ENCODE measurements at regions not wholly inside any gene's neighbourhood (a gene's known extent, or its start where the extent isn't known, plus 50 kb on each side); places are given as distances from the start of the nearest gene placed in this dataset.

GRCh38 chr12:127257366-127257935, 1009.5 kb upstream of the TMEM132C start:
- no peaks in the 10 kb centered on the region for H3K9me3 ChIP-seq (ENCODE audit: control insufficient read depth, insufficient read depth, low read length)
- no peaks in the 10 kb centered on the region for H3K36me3 ChIP-seq (ENCODE audit: insufficient read depth, low read length)
- H3K9ac ChIP-seq (ENCODE audit: low read depth, low read length): no peak overlapping the region
- H3K4me1 ChIP-seq (ENCODE audit: insufficient read depth, low read length): no peaks in the 10 kb centered on the region

GRCh38 chr12:127260531-127260930, 1006.4 kb upstream of the TMEM132C start:
- Histone ChIP-seq H3K9me3 (ENCODE audit: control insufficient read depth, insufficient read depth, low read length) (no peaks in the 10 kb centered on the region), H3K4me1 (ENCODE audit: insufficient read depth, low read length) (no peaks in the 10 kb centered on the region), H3K9ac (ENCODE audit: low read depth, low read length) (no peak overlapping the region), H3K36me3 (ENCODE audit: insufficient read depth, low read length) (no peaks in the 10 kb centered on the region)

GRCh38 chr12:127260999-127261398, 1006.0 kb upstream of the TMEM132C start:
- Histone ChIP-seq H3K9me3 (ENCODE audit: control insufficient read depth, insufficient read depth, low read length) (no peaks in the 10 kb centered on the region), H3K9ac (ENCODE audit: low read depth, low read length) (no peak overlapping the region), H3K4me1 (ENCODE audit: insufficient read depth, low read length) (no peaks in the 10 kb centered on the region), H3K36me3 (ENCODE audit: insufficient read depth, low read length) (no peaks in the 10 kb centered on the region)

GRCh38 chr12:127262615-127263014, 1004.4 kb upstream of the TMEM132C start:
- Histone ChIP-seq H3K36me3 (ENCODE audit: insufficient read depth, low read length) (no peaks in the 10 kb centered on the region), H3K9ac (ENCODE audit: low read depth, low read length) (no peak overlapping the region), H3K9me3 (ENCODE audit: control insufficient read depth, insufficient read depth, low read length) (no peaks in the 10 kb centered on the region), H3K4me1 (ENCODE audit: insufficient read depth, low read length) (no peaks in the 10 kb centered on the region)

GRCh38 chr12:127263621-127264020, 1003.3 kb upstream of the TMEM132C start:
- H3K4me1 ChIP-seq (ENCODE audit: insufficient read depth, low read length): no peaks in the 10 kb centered on the region
- no peaks in the 10 kb centered on the region for H3K9me3 ChIP-seq (ENCODE audit: control insufficient read depth, insufficient read depth, low read length)
- H3K9ac ChIP-seq (ENCODE audit: low read depth, low read length): no peak overlapping the region
- no peaks in the 10 kb centered on the region for H3K36me3 ChIP-seq (ENCODE audit: insufficient read depth, low read length)

GRCh38 chr12:127267128-127267527, 999.8 kb upstream of the TMEM132C start:
- no peak overlapping the region for H3K9ac ChIP-seq (ENCODE audit: low read depth, low read length)
- no peaks in the 10 kb centered on the region for H3K4me1 ChIP-seq (ENCODE audit: insufficient read depth, low read length)
- H3K9me3 ChIP-seq (ENCODE audit: control insufficient read depth, insufficient read depth, low read length): no peaks in the 10 kb centered on the region
- no peaks in the 10 kb centered on the region for H3K36me3 ChIP-seq (ENCODE audit: insufficient read depth, low read length)

- no peak overlapping the region for H3K9ac ChIP-seq (ENCODE audit: low read depth, low read length)
- H3K4me1 ChIP-seq (ENCODE audit: insufficient read depth, low read length): no peaks in the 10 kb centered on the region
- no peaks in the 10 kb centered on the region for H3K36me3 ChIP-seq (ENCODE audit: insufficient read depth, low read length)
- no peaks in the 10 kb centered on the region for H3K9me3 ChIP-seq (ENCODE audit: control insufficient read depth, insufficient read depth, low read length)
These were observed 998.8 kb upstream of the TMEM132C start for GRCh38 chr12:127268213-127268612.

- Histone ChIP-seq H3K36me3 (ENCODE audit: insufficient read depth, low read length) (no peaks in the 10 kb centered on the region), H3K9ac (ENCODE audit: low read depth, low read length) (no peak overlapping the region), H3K9me3 (ENCODE audit: control insufficient read depth, insufficient read depth, low read length) (no peaks in the 10 kb centered on the region), H3K4me1 (ENCODE audit: insufficient read depth, low read length) (no peaks in the 10 kb centered on the region)
These were observed 998.1 kb upstream of the TMEM132C start for GRCh38 chr12:127268706-127269425.

- Histone ChIP-seq H3K4me1 (ENCODE audit: insufficient read depth, low read length) (no peaks in the 10 kb centered on the region), H3K9me3 (ENCODE audit: control insufficient read depth, insufficient read depth, low read length) (no peaks in the 10 kb centered on the region), H3K9ac (ENCODE audit: low read depth, low read length) (no peak overlapping the region), H3K36me3 (ENCODE audit: insufficient read depth, low read length) (no peaks in the 10 kb centered on the region)
These were observed 996.8 kb upstream of the TMEM132C start for GRCh38 chr12:127270193-127270592.

- Histone ChIP-seq H3K9ac (ENCODE audit: low read depth, low read length) (no peak overlapping the region), H3K4me1 (ENCODE audit: insufficient read depth, low read length) (no peaks in the 10 kb centered on the region), H3K36me3 (ENCODE audit: insufficient read depth, low read length) (no peaks in the 10 kb centered on the region), H3K9me3 (ENCODE audit: control insufficient read depth, insufficient read depth, low read length) (no peaks in the 10 kb centered on the region)
These were observed 995.2 kb upstream of the TMEM132C start for GRCh38 chr12:127271776-127272175.

- Histone ChIP-seq H3K9ac (ENCODE audit: low read depth, low read length) (no peak overlapping the region), H3K36me3 (ENCODE audit: insufficient read depth, low read length) (no peaks in the 10 kb centered on the region), H3K9me3 (ENCODE audit: control insufficient read depth, insufficient read depth, low read length) (no peaks in the 10 kb centered on the region), H3K4me1 (ENCODE audit: insufficient read depth, low read length) (no peaks in the 10 kb centered on the region)
These were observed 994.1 kb upstream of the TMEM132C start for GRCh38 chr12:127272864-127273263.

GRCh38 chr12:127273626-127274025, 993.3 kb upstream of the TMEM132C start:
- Histone ChIP-seq H3K36me3 (ENCODE audit: insufficient read depth, low read length) (no peaks in the 10 kb centered on the region), H3K4me1 (ENCODE audit: insufficient read depth, low read length) (no peaks in the 10 kb centered on the region), H3K9me3 (ENCODE audit: control insufficient read depth, insufficient read depth, low read length) (no peaks in the 10 kb centered on the region), H3K9ac (ENCODE audit: low read depth, low read length) (no peak overlapping the region)

- Histone ChIP-seq H3K36me3 (ENCODE audit: insufficient read depth, low read length) (no peaks in the 10 kb centered on the region), H3K9me3 (ENCODE audit: control insufficient read depth, insufficient read depth, low read length) (no peaks in the 10 kb centered on the region), H3K4me1 (ENCODE audit: insufficient read depth, low read length) (no peaks in the 10 kb centered on the region), H3K9ac (ENCODE audit: low read depth, low read length) (no peak overlapping the region)
These were observed 991.6 kb upstream of the TMEM132C start for GRCh38 chr12:127275416-127275815.

GRCh38 chr12:127277882-127278281, 989.1 kb upstream of the TMEM132C start:
- H3K9ac ChIP-seq (ENCODE audit: low read depth, low read length): no peak overlapping the region
- no peaks in the 10 kb centered on the region for H3K36me3 ChIP-seq (ENCODE audit: insufficient read depth, low read length)
- no peaks in the 10 kb centered on the region for H3K9me3 ChIP-seq (ENCODE audit: control insufficient read depth, insufficient read depth, low read length)
- H3K4me1 ChIP-seq (ENCODE audit: insufficient read depth, low read length): no peaks in the 10 kb centered on the region

GRCh38 chr12:127278351-127278750, 988.6 kb upstream of the TMEM132C start:
- Histone ChIP-seq H3K4me1 (ENCODE audit: insufficient read depth, low read length) (no peaks in the 10 kb centered on the region), H3K9ac (ENCODE audit: low read depth, low read length) (no peak overlapping the region), H3K36me3 (ENCODE audit: insufficient read depth, low read length) (no peaks in the 10 kb centered on the region), H3K9me3 (ENCODE audit: control insufficient read depth, insufficient read depth, low read length) (no peaks in the 10 kb centered on the region)

Measured in ES-I3 (cell line).